ENCODE measurements at regions not wholly inside any gene's neighbourhood (a gene's known extent, or its start where the extent isn't known, plus 50 kb on each side); places are given as distances from the start of the nearest gene placed in this dataset.

- TF ChIP-seq CTCF (IDR thresholded peaks at IDR 0.05) (no peak), NR1H2 (CRISPR knock-in tag; IDR thresholded peaks at IDR 0.05) (no peak), NR2C2 (CRISPR knock-in tag; IDR thresholded peaks at IDR 0.05) (no peak), E2F1 (CRISPR knock-in tag; IDR thresholded peaks at IDR 0.05) (no peak), KAT7 (CRISPR knock-in tag; IDR thresholded peaks at IDR 0.05; ENCODE audit: borderline replicate concordance) (no peak)
- TF ChIP-seq, protein P1, sequence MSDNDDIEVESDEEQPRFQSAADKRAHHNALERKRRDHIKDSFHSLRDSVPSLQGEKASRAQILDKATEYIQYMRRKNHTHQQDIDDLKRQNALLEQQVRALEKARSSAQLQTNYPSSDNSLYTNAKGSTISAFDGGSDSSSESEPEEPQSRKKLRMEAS (CRISPR knock-in tag; IDR thresholded peaks at IDR 0.05): no peak
Measured at GRCh38 chr22:22374163-22374562, 129.6 kb downstream of the VPREB1 start.
